ENCODE measurements at regions not wholly inside any gene's neighbourhood (a gene's known extent, or its start where the extent isn't known, plus 50 kb on each side); places are given as distances from the start of the nearest gene placed in this dataset.

DNA sequence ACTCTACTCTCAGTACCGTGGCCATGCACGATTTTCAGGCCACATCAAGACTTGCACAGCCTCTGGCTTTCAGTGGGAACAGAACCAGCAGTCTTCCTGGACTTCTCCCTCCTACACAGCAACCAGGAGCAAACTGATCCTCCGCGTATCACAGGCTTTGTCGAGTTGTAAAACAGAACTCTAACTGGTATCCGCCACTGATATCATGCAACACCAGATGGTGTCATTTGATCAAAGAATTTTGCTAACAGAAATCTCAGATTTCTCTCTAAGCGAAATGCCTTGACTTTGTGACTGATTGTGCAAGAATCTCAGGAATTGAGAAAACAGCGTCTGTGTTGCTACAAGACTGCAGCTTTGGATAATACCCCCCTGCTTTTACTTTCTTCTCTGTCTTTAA is 85.7 kb downstream of the COPS8 start:
- DNase-seq = no peak

DNA sequence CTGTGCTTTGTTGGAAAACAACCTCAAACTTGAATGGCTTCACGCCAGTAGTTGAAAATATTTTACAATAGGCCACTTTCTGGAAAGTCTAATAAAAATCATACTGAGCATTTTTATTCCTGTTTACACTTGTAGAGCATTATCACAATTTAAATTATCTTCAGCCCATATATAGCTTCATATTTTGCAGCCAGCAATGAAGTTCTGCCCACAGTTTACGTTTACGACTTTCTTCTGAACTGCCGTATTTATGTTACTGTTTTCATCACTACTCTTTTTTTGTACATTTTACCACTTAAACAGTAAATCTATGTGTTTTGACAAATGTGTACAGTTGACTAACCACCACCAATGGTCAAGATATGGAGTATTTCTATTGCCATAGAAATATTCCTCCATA is 86.2 kb downstream of the COPS8 start:
- no peak for DNase-seq

DNA sequence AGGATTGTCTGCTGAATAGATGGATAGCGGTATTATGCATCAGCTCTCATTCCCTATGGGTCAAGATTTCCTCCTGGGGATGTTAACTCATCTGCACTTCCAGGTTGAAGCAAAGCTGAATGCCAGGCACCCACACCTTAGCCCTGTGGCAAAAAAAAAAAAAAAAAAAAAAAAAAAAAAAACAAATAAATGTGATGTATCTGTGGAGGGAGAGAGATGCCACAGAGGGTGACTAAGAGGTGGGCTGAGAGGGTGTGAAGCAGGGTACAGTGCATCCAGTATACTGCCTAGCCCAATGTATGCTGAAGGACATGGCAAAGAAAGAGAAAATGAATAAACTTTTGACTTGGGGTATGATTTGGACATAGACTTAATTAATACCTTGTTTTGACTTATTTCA is 91.4 kb downstream of the COPS8 start:
- no peak for DNase-seq

DNA sequence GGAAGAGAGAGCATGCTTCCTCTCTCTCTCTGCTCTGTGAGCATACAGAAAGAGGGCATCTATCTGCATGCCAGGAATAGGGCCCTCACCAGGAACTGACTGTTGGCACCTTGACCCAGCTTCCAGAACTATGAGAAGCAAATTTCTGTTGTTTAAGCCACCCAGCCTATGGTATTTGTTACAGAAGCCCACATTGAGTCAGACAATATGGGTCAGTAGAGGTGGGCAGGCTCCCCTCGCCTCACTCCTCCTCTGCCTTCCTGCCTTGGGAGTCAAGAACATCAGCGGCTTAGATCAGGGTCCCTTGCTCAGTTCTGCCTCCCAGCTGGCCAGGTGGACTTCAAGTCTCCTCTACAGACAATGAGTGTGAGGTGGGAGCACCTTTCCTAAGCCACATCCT is 92.3 kb downstream of the COPS8 start:
- no peak for DNase-seq

DNA sequence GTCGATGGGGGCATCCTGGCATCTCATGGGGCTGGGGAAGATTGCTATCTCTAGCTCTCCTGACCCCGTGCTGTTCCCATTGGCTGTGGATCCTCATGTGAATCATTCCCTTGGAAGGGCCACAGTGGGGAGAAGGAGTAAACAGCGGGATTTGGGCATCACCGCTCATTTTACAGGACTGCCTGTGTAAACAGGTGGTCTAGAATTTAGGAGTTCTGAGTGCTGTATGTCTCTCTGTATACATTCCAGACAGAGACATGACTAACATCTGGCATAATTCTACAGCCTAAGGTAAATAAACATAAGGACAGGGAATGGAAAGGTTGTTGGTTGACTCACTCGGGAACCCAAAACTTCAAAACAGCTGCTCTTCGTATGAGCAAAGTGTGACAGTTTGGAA is 92.7 kb downstream of the COPS8 start:
- no peak for DNase-seq

DNA sequence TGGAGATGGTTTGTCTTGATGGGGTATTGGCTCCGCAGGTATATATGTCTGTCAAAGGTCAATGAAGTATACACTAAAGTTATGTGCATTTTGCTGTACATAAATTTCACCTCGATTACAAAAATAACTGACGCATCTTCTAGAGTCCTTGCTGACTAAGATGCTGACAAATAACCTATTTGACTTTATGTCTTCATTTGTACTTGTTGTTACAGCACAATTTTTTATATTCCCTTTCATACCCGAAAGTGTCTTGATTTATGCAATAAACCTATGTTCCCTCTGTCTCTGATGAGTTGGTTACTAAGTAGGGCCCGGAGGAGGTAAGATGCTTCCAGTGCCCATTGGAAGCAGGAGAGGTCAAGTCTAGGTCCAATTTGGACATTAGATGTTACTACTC is 93.5 kb downstream of the COPS8 start:
- DNase-seq = no peak

DNA sequence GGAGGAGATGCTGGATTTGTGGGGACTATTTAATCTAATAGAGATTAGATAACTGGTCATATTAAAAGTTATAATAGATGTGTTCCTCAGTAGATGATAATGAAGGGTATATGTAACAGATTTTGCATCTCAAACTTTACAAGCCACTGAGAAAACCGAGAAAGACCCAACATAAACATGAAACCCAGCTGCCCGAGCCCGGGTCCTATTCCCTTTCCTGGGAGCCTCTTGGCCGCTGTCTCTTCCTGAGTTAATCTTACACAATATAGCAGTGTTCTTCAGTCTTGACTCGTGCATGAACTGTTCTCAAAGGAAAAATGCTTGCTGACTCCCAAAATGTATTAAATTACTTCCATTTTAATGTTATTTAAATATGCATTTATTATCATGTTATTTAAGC is 94.5 kb downstream of the COPS8 start:
- DNase-seq = no peak

DNA sequence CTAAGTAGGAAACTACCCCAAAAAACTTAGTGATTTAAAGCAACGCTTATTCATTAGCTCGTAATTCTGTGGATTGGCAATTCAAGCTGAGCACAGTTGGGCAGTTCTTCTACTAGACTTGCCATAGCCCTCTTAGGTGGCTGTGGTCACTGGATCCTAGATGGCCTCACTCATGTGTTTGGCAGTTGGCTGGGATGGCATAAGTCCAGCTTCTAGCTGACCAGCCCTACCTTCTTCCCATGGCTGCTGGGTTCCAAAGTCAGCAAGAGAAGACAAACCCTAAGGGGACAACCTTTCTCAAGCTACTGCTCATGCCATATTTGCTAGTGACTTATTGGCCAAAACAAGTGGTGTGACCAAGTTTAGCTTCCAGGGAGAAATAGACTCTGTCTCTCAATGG is 95.3 kb downstream of the COPS8 start:
- DNase-seq = no peak

DNA sequence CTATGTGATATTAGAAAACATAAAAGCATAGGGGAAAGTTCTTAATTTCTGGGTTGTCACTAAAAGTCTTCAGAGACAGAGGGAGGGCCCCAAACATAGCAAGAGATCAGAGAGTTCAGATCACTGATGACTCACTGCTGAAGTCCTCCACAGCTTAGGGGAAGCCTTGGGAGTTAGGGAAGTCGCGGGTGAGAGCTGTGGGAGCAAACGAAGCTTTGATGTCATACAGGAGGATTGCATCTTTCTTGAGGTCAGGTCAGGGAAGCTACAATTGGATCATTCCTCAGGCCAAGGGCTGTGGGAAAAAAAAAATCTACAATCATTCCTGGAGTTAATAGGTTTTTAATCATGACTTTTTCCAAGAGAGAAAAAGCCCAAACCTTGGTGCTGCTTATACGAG is 96.2 kb downstream of the COPS8 start:
- DNase-seq = no peak

DNA sequence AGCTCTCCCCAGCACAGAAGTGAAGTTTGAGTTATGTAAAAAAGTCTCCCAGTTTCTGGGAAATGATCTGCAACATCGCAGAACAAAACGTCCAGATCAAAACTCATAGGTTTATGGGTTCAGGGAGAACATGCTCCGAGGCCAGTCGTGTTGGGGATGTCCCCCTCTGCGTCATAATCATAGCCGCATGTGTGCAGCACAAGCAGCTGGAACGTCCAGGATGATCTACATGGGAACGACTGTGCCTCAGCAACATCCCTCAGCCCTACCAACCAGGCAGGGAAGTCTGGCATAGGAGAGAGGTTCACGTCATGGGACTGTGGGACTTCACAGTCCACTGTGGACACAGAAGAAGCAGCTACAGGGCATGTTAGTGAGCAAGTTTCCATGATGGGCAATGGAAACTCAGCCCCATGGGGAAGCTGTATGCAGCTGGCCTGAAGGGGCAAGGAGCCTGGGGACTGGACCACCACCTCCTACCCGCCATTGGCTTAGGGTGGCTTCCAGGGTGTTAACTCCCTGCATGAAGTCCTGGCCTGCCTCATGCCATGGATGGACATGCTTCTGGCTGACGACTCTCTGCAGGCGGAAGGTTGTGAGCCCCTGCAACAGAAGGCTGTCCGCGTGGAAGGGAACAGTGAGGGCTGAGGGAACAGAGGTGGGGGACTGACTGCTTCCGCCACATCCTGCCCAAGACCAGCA is 96.9 kb downstream of the COPS8 start:
- DNase-seq = no peak

DNA sequence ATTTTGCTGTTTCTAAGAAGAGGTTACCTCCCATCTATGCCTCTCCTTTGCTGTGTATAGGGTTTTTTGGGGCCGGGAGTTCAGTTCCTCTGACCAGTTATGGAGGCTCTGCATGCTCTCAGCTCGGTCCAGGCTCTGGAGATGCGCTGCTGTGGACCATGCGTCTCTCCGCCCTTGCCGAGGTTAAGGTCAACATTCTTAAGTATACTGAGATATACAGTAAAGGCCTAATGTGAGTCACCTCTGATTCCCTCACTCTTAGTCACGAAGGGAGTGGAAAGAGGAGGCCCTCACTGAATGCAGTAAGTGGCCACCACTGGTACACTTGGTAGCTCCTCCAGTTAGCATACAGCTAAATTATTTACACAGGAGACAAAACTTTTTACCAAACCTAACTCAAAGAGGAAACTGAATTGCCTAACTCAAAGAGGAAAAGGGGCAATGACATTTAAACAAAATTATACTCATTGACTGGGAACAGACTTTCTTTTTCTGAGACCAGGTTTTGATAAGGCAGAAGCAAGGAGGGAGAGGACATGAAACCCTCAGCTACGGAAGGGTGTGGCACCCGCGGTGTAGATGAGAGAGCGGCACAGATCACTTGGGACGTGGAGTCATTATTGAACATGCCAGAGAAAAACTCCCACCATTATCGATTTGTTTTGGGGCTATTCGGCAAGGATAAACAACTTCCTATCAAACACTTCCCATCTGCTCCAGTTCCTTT is 98.7 kb downstream of the COPS8 start:
- DNase-seq = no peak

DNA sequence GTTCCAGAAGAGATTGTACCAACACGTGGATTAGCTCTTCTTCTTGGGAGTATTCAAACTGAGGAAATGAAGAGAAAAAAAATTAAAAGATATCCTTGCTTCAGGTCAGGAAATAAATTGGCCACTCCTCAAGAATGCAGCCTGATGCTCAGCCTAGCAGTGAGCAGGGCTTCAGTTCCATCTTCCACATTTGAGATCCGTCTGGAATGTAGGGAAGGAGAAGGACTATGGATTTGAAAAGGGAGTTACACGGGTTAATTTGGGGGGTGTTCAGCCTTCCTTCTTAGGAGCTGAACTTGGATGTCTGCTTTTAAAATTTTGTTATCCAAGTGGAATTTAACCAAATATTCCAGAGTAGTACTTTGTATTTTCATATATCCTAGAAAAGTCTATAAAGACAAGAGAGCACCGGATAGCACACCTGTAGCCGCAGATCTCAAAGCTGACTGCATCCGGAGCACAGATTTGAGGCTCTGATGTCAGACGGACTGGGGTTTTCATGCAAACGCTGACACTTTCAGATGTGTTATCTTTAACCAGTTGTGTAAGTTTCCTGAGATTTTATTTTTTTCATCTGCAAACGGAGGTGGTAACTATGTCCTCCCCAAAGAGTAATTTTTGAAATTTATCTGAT is 99.3 kb downstream of the COPS8 start:
- no peak for DNase-seq

DNA sequence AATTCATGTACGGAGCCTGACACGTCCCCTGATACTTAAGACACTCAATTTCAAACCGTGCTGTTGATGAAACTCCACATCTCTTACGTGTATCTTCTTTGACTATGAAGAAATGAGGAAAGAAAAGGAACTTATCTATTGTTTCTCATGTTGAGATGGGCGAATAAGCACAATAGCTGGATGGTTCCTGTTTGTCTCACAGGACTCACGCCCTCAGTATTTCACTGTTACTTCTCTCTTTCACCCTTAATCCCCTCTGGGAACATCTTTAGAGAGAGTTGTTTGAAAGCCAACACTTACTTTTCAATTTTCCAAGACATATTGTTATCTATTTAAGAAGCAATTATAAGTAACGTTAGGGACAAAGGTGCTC is 99.8 kb downstream of the COPS8 start:
- DNase-seq = no peak

DNA sequence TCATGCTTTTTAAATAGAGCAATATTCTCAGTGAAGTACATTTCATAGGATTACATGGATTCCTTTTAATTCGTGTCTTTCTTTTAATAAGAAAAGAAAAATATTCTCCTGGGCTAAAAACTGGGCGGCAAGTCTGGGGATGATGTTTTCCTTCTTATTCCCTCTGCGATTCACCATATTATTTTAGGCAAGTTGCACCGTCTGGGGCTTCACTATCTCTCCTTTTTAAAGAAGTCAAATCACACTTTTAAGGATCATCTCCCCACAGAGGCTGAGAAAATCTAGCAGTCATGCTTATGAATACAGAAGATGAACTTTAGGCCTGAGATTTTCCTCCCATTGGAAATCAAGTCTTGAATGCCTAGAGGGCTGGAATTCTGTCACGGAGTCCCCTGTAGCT is 104.1 kb downstream of the COPS8 start:
- no peak for DNase-seq

DNA sequence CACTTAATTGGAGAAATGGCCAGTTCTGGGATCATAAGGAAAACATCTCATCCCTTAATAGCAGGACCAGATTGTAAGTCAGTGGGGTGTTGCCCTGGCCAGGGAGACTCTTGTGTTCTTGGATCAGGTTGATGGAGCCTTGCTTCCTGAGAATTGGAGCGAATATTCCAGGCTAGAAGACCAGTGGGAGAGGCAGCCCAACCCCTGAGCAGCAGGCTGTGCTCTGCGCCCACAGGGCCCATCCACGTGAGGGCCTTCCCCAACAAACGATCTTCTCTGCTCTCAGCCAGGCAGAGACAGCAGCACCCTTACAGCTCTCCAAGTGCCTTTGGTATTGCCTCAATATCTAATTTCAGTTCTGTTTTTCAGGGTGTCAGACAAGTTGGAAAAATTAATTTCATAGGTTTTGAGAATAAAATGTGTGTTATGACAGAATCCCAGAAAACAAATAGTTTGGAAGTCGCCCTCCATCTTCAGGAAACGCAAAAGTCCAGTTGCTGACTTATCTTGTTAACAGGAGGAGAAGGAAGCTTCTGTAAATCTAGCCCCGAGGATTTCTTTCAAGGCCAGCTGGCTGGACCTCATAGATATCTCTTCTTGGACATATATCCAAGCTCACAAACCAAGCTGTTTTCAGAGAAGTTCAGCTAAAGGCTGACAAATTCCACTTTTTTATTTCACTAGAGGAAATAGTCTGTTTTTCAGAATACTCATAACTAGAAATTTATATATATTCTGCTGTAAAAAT is 105.5 kb downstream of the COPS8 start:
- no peak for DNase-seq

DNA sequence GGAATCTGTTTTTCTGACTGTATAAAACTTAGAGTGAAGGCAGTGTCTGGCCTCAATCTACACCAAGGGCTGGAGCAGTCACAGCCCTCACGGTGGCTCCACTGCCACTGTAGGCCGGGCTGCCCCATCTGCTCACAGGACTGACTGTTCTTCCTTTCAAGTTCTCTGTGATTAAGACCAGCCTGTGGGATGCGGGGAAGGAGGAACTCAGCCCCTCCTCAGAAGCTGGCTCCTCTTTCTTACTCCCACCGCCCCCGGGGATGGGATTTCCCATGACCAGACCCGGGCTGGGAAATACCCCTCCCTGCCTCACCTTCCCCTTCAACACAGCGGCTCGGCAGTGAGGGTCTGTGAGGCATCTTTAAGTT is 106.0 kb downstream of the COPS8 start:
- no peak for DNase-seq

DNA sequence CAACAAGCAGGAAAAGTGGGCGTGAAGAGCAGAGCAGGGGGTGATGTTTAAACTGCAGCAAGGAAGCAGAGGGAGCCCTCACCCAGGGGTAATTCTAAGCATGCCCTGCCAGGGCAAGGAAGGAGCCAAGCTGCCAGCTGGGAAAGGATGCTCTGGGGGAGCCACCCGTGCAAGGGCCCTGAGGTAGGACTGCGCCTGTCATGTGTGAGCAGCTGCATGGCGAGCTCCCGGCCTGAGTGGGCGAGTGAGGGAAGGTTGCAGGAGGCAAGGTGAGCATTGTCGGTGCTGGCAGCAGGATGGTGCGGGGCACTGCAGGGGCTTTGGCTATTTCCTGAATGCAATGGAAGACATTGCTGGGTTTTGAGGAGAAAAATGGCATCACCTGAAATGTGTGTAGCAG is 107.2 kb downstream of the COPS8 start:
- DNase-seq = no peak

DNA sequence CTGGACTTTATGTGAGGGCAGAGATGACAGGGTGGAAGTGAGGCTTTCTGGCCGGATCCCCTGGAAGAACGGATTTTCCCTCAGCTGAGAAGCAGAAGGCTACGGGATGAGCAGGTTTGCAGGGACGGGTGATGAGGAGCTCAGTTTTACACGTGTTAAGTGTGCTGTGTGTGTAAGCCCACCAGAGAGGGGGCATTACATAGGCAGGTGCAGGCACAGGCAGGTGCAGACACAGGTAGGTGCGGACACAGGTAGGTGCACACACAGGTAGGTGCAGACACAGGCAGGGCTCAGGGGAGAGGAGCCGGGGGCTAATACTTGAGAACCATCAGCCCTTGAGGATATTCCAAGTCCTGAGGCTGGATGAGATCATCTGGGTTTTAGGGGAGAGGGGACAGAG is 107.7 kb downstream of the COPS8 start:
- DNase-seq = no peak

DNA sequence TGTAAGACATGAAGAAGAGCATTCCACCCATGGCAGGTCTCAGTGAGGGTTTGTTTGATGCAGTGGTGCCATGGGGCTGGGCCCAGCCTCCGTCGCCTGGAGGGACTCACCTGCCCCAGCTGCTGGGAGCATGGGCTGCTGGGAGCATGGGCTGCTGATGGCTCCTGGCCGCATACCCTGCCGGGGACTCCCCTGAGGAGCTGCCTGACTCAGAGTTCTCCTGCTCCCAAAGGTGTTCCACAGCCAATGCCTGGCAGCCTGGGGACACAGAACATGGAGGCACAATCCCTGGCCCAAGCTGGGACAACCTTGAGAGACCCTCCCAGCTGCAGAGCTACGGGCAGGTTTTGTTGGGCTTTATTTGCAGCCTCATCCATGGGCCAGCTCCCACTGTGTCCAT is 108.4 kb downstream of the COPS8 start:
- no peak for DNase-seq

DNA sequence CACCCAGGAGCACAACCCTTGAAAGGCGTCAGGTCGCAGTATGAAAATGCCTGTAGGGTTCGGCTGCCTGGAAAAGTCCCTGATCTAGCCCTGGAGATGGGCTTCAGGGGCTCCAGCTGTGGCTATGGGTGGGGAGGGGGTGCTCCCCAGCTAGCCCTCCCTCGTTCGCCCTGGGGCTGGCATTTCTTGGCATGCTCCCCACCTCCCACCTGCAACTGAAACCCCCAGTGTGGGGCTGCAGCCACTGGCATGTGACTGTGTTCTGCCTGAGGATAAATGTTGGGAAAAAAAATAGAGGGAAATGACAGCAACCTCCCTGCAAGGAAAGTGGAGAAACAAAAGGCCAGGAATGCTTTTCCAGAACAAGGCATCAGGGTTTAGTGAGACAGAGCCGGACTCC is 109.2 kb downstream of the COPS8 start:
- no peak for DNase-seq

DNA sequence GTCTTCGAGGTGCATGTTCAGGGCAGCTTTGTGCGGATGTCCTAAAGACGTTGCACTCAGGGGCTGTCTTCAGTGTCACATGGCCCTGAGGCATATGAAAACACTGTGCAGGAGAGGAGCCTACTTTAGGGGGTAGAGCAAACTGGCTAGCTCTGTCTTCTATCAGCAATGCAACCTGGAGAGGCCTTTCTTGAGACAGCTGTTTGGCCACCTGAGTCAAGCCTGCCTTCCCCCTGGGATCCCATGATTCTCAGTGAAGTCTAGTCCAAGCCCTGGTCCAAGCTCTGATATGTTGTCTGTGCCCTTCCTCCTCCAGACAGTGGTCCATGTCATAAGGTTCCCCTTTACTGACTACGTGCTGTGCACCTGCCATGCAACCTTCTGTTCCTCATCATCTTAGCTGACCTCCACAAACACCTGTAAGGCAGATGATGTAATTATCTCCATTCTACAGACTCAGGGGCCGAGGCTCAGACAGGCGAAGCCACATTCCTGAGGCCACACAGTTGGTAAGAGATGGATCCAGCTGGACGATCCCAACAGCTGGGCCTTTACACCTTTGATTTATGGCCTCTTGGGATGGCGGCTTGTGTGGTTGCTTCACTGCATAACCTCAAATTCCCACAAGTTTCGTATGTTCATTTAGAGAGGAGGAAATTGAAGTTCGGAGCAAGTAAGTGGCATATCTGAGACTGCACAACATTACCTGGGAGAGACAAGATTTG is 109.9 kb downstream of the COPS8 start:
- no peak for DNase-seq

DNA sequence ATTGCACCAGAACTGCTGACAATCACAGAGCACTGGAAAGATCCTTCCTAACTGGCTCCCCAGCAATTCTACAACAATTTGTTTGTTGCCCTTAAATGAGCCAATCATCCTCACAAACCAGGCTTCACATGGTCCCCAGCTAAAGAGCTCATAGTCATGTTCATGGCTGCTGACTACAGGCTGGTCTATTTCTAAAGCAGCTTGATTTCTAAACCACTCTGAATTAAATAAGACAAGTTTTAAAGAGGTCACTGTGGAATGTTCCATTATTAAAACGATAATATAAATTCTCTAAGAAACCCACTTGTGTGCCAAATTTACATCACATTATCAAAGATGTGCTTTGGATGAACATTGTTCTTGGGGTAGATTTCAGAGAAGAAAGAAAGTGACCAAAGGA is 110.7 kb downstream of the COPS8 start:
- no peak for DNase-seq
